HL-60 (cell line): ENCODE measurements at regions not wholly inside any gene's neighbourhood (a gene's known extent, or its start where the extent isn't known, plus 50 kb on each side); places are given as distances from the start of the nearest gene placed in this dataset.

Source experiments
- DNase-seq, 2 experiments: peaks; one replicate each; pipeline ENCODE4 v3.0.0-alpha.2; 2010 to 2020; ENCODE audit warnings: low read depth in 1 of 2, low spot score in 1 of 2
- H3K27ac ChIP-seq: fragments of 250-450 bp; sonication (Bioruptor Pico); replicated peaks from 2 replicates; pipeline ENCODE4 v1.5.1; 2020; ENCODE audit warnings: mild to moderate bottlenecking, moderate library complexity
- H3K27me3 ChIP-seq: fragments of 250-450 bp; sonication (Bioruptor Pico); 2 replicates; pipeline ENCODE4 v1.5.1; 2021; ENCODE audit warnings: mild to moderate bottlenecking, moderate library complexity; ENCODE audit not compliant: insufficient read depth, poor library complexity, severe bottlenecking
- H3K4me3 ChIP-seq: replicated peaks from 2 replicates; pipeline ENCODE4 v1.5.1; 2011; ENCODE audit warnings: mild to moderate bottlenecking, control low read depth, low read length; ENCODE audit not compliant: insufficient read depth
- CTCF ChIP-seq: IDR thresholded peaks from one replicate; pipeline ENCODE4 v1.5.1; 2011; ENCODE audit warnings: low read length, control low read depth, inconsistent platforms; ENCODE audit not compliant: insufficient read depth
- GABPA ChIP-seq: IDR thresholded peaks from 2 replicates; pipeline ENCODE4 v1.6.1; 2012; ENCODE audit warnings: low read depth
- POLR2AphosphoS5 ChIP-seq: IDR thresholded peaks from 2 replicates; pipeline ENCODE4 v1.6.1; 2012; ENCODE audit warnings: low read depth
- REST ChIP-seq: IDR thresholded peaks from 2 replicates; pipeline ENCODE4 v1.6.1; 2012; ENCODE audit warnings: low read depth; ENCODE audit not compliant: insufficient replicate concordance
- SPI1 ChIP-seq: IDR thresholded peaks from 2 replicates; pipeline ENCODE4 v1.6.1; 2012; ENCODE audit warnings: low read depth, mild to moderate bottlenecking, borderline replicate concordance

- Histone ChIP-seq H3K4me3 (no peak overlapping the region), H3K27me3 (no peaks in the 10 kb centered on the region), H3K27ac (no peak overlapping the region)
- no peak for DNase-seq
- no peak for TF ChIP-seq GABPA
- TF ChIP-seq SPI1, result no peak
- TF ChIP-seq POLR2AphosphoS5, result no peak
- TF ChIP-seq CTCF, result no peak
- no peak for TF ChIP-seq REST
These were observed 249.9 kb upstream of the WWC1 start for GRCh38 chr5:168041583-168041982.

GRCh38 chr5:168042284-168043068 lies 249.0 kb upstream of the WWC1 start:
- no peaks in the 10 kb centered on the region for H3K27me3 ChIP-seq
- TF ChIP-seq SPI1, result no peak
- TF ChIP-seq CTCF, result no peak
- no peak for TF ChIP-seq GABPA
- no peak for TF ChIP-seq POLR2AphosphoS5
- TF ChIP-seq REST, result no peak
- no peak overlapping the region for H3K27ac ChIP-seq
- no peak for DNase-seq
- no peak overlapping the region for H3K4me3 ChIP-seq

GRCh38 chr5:168046163-168046562 lies 245.3 kb upstream of the WWC1 start:
- Histone ChIP-seq H3K27me3 (no peaks in the 10 kb centered on the region), H3K27ac (no peak overlapping the region), H3K4me3 (no peak overlapping the region)
- no peak for DNase-seq
- TF ChIP-seq GABPA, result no peak
- no peak for TF ChIP-seq REST
- TF ChIP-seq POLR2AphosphoS5, result no peak
- TF ChIP-seq SPI1, result no peak
- no peak for TF ChIP-seq CTCF
